ENCODE measurements at regions not wholly inside any gene's neighbourhood (a gene's known extent, or its start where the extent isn't known, plus 50 kb on each side); places are given as distances from the start of the nearest gene placed in this dataset.
"Not testable (repeated sequence)": the region's sequence is repeated elsewhere in the genome, so short reads cannot be mapped to it uniquely, and the experiment has no call there.

DNA sequence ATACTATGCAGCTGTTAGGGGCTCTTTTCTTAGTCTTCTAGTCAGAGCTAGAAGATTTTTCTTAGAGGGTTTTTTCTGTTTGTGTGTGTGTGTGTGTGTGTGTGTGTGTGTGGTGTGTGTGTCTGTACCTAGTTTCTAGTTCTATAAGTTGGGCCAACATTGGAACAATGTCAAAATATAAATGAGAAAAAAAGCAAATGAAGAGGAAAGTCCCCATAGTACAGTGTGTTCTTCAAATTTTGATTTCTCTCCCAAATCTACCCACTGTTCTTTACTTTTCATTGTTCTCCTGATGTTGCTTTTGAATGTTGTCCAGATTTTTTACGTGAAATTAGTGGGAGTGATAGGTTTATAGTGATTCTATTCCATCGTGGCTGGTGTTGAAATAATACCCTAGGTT is 2153.4 kb upstream of the RAG2 start:
- in situ Hi-C loops (cut with MboI; ENCODE audit: low sequenced_read_pairs), result no loop called here

GRCh38 chr11:38746516-38746915 is 2148.5 kb upstream of the RAG2 start:
- in situ Hi-C loops (cut with MboI; ENCODE audit: low sequenced_read_pairs), result not testable (repeated sequence)

DNA sequence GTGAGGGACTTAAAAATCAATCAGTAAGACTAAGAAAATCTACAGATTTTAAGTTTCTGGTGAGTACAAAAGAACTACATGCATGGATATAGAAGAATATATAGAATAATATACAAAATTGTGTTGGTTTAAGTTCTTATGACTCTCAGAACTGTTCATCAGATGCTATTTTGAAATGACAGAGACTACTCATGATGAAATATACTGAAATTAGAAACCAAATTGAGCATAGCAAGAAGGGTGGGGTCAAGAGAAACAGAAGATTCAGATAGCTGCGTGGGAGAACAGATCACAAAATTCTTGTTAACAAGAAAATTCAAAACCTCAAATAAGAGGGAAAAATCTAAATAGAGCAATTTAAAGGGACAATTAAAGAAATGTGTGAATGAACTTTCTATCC is 2125.3 kb upstream of the RAG2 start:
- in situ Hi-C loops (cut with MboI; ENCODE audit: low sequenced_read_pairs), result no loop called here

GRCh38 chr11:38721586-38722315 is 2123.7 kb upstream of the RAG2 start:
- in situ Hi-C loops (cut with MboI; ENCODE audit: low sequenced_read_pairs), result no loop called here

DNA sequence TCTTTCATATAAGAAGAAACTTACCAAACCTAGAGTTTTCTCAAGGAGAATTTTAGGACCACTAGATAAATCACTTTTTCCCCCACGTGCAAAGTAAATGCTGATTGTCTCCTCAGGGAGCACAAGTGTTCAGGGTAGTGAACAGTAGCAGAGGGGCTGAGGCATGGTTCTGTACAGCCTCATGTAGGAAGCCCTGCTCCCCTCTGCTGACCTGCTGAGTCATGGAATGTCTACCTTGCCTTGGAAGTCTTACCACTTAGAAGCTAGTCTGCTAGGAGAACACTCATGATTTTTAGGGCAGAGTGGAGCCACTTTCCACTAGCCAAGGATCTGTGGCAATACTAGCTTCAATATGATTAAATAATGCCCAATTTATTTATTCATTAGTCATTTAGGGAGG is 2120.6 kb upstream of the RAG2 start:
- in situ Hi-C loops (cut with MboI; ENCODE audit: low sequenced_read_pairs), result no loop called here

DNA sequence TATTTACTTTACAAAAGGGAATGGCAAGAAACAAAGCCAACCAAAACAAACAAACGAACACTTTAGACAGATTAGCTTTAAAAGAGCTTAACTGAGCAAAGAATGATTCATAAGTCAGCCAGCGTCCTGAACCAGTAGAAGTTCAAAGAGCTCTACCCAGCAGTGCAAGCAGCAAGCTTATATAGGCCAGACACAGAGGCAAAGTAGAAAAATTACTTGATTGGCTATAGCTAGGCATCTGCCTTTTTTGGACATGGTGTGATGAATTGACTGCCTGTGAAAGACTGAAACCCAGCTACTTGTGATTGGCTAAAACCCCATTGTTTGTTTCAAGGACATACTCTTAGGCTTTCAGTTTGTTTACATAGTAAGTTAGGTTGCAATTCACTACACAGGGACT is 2120.0 kb upstream of the RAG2 start:
- in situ Hi-C loops (cut with MboI; ENCODE audit: low sequenced_read_pairs), result no loop called here

DNA sequence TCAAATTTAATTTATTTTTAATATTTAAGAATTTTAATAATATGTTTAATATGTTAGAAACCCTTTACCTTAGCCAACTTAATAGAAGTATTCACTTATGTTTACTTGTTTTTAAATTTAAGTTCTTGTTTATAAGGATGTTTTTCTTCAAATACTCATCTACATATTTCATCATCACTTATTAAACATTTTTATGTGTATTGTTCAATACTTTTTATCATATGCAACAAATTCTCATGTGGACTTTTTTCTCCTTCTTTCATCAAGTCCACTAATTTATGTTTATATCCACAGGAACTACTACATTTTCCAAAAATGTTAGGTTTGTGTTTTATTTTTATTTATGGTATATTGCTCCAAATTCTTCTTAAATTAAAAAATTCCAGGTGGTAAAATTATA is 2113.1 kb upstream of the RAG2 start:
- in situ Hi-C loops (cut with MboI; ENCODE audit: low sequenced_read_pairs), result no loop called here

DNA sequence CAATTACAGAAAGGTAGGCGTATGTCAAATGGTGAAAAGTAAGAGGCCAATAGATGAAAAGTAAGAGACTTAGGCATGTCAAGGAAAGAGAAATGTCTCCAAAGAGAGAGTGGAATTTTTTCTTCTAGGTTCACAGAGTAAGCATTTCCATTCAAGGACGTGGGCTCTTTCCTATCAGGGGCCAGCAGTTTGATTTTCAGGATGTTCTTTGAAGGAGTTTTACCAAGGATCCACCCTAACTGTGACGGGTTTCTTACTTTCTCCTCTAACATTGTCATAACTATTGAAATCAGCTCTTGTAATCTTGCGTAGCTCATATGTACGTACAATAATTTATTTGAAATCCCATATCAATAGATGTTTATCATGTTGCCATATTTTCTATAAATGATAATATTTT is 2112.2 kb upstream of the RAG2 start:
- in situ Hi-C loops (cut with MboI; ENCODE audit: low sequenced_read_pairs), result no loop called here

GRCh38 chr11:38700111-38700510 is 2102.1 kb upstream of the RAG2 start:
- in situ Hi-C loops (cut with MboI; ENCODE audit: low sequenced_read_pairs), result no loop called here

DNA sequence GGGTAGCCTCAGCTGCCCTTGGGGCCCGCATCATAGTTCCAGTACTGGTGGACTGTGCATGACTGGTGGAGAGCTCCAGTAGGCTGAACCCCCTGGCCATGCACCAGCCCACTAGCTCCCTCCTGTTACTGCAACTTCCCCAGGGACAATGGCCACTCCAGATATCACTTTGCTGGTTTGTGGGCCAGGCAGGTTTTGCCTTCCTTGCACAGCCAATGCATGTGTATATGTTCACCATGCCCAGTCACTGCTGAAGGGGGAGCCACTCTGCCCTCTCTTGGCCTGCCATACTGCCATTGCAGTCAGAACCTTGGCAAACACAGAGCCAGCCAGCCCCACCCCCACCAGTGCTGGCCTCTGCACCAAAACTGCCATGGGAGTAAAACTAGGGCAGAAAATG is 2095.3 kb upstream of the RAG2 start:
- in situ Hi-C loops (cut with MboI; ENCODE audit: low sequenced_read_pairs), result no loop called here

GRCh38 chr11:38690211-38690610 is 2092.2 kb upstream of the RAG2 start:
- in situ Hi-C loops (cut with MboI; ENCODE audit: low sequenced_read_pairs), result not testable (repeated sequence)

DNA sequence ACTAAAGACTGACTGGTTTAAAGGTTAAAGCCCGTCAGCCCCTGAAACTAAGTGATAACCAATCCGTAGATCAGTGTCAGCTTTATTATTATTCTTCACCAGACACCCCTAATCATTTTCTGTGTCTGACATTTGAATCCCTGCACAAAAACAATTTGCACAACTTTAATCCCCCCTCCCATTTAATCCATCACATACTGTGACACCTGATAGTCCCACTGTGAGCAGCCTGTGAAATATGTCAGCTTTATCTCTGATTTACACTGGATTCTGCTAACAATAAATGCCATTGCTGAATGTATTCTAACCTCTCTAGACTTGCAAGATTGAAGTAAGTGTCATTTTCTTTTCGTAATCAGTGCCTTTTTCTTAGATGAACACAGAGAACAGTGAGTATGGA is 2089.0 kb upstream of the RAG2 start:
- in situ Hi-C loops (cut with MboI; ENCODE audit: low sequenced_read_pairs), result no loop called here

DNA sequence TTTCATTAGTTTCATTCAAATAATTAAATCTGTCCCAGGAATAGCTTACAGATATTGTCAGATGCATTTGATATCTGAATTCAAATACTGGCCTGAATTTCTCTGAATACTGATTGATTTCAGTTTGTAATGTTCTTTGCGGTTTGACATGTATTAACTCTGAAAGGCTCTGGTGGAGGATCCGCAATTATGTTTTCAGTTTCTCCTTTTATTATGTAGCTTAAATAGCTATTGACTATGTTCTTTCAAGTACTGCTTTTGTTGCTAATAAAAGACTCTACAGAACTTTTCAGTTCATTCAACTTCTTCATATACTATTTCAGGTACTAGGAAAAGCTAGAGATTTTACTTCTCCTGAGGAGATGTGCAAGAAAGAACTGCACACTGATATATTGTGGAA is 2085.4 kb upstream of the RAG2 start:
- in situ Hi-C loops (cut with MboI; ENCODE audit: low sequenced_read_pairs), result no loop called here

- in situ Hi-C loops (cut with MboI; ENCODE audit: low sequenced_read_pairs), result no loop called here
Measured at GRCh38 chr11:38680746-38681145, 2082.7 kb upstream of the RAG2 start.

DNA sequence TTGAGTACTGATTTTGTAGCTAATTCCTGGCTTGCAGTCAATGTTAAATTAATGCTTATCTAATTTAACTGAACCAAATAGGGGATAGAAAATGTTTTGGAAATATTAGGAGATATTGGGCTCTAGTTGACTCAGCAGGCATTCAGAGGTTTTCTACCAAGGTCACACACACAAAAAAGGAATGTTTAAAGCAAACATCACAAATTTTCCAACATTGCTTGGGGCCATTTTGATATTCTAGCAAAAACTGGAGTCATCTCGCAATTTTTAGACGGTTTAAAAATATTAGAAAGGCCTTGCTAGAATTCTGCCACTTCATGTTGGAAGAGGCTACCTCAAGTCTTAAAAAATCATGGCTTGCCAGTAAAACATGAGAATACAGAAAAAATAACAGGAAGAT is 2082.1 kb upstream of the RAG2 start:
- in situ Hi-C loops (cut with MboI; ENCODE audit: low sequenced_read_pairs), result no loop called here

DNA sequence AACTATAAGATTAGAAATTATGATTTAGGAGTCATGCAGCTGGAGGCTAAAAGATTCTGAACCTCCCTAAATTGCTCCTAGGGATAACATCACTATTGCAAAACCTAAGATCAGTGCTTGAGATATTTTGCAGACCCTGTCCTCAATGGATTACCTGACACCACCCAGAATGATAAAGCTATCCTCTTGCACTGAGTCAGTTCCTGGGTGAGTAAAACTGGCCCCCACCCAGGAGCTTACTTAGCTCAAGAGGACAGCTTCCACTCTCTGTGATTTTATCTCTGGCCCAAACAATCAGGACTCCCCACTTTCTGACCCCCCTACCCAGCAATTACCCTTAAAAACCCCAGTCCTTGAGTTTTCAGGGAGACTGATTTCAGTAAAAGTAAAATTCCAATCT is 2074.4 kb upstream of the RAG2 start:
- in situ Hi-C loops (cut with MboI; ENCODE audit: low sequenced_read_pairs), result no loop called here

- in situ Hi-C loops (cut with MboI; ENCODE audit: low sequenced_read_pairs), result no loop called here
Measured at GRCh38 chr11:38667359-38667758, 2069.3 kb upstream of the RAG2 start.

- in situ Hi-C loops (cut with MboI; ENCODE audit: low sequenced_read_pairs), result no loop called here
Measured at GRCh38 chr11:38648604-38649003, 2050.6 kb upstream of the RAG2 start.

GRCh38 chr11:38646382-38646781 is 2048.3 kb upstream of the RAG2 start:
- in situ Hi-C loops (cut with MboI; ENCODE audit: low sequenced_read_pairs), result no loop called here

DNA sequence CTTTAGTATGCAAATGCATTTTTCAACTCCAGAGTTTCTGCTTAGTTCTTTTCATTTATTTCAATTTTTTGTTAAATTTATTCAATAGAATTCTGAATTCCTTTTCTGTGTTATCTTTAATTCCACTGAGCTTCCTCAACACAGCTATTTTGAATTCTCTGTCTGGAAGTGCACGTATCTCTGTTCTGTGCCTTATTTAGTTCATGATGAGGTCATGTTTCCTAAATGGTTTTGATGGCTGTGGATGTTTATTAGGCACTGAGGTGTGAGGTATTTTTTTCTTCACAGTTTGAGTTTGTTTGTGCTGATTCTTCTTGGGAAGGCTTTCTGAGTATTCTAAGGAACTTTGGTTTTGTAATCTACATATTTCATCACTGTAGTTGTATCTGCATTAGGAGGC is 2042.8 kb upstream of the RAG2 start:
- in situ Hi-C loops (cut with MboI; ENCODE audit: low sequenced_read_pairs), result no loop called here

GRCh38 chr11:38612701-38613100 is 2014.7 kb upstream of the RAG2 start:
- in situ Hi-C loops (cut with MboI; ENCODE audit: low sequenced_read_pairs), result no loop called here

DNA sequence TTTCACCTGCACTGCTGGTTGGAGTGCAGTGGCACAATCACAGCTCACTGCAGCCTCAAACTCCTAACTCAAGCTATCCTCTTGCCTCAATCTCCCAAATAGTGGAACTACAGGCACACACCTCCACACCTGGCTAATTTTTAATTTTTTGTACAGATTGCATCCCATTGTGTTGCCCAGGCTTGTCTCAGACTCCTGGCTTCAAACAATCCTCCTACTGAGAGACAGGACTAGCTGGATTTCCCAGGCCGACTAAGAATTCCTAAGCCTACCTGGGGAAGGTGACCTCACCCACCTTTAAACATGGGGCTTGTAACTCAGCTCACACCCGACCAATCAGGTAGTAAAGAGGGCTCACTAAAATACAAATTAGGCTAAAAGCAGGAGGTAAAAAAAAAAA is 2003.3 kb upstream of the RAG2 start:
- in situ Hi-C loops (cut with MboI; ENCODE audit: low sequenced_read_pairs), result not testable (repeated sequence)

- in situ Hi-C loops (cut with MboI; ENCODE audit: low sequenced_read_pairs), result no loop called here
Measured at GRCh38 chr11:38598418-38598817, 2000.4 kb upstream of the RAG2 start.

Data from HL-60/S4 treated with phorbol 12-myristate 13-acetate at 8.2 ng/mL for 4 days and 3 days (cell line).